ENCODE measurements at regions not wholly inside any gene's neighbourhood (a gene's known extent, or its start where the extent isn't known, plus 50 kb on each side); places are given as distances from the start of the nearest gene placed in this dataset.
"Not testable (repeated sequence)": the region's sequence is repeated elsewhere in the genome, so short reads cannot be mapped to it uniquely, and the experiment has no call there.

DNA sequence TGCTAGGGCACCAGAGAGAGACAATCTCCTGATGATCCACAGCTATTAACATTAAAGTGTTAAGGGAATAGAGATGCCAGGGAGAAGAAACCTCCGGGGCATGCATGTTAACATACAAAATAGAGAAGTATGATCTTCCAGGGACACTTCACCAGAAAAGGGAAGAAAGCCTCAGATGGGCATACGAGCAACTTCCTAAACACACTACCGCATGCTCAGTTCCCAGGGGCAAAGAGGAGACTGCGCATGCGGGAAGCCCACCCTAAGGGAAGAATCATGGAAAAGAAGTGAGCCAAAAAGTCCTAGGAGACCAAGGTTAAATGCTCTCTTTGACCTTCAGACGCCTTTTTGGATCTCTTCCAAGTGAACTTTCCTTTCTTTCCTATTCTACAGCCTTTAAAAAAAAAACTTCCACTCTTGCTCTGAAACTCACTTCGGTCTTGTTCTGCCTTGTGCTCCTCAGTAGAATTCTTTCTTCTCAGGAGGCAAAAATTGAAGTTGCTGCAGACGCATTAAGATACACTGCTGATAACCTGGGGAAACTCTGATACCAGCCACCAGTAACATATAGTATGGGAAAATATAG is 1211.3 kb downstream of the REEP3 start:
- DNase-seq (ENCODE audit: low read depth): no peak

DNA sequence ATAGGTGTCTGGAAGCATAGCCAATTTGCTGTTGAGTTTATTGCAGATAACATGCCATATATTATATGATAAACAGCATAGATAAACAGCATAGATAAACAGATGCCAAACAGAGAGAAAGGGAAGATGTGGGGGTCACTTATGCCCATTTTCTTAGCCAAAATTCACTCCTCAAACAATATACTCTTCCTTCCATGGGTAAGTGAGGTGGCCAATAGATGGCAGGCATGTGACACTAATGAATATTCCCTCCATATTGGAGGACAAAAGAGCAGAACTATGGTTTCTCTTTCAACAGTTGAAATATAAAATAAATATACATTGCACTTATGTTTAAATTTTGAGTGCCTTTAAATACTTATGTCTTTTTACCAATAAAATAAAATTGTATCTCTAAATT is 1212.8 kb downstream of the REEP3 start:
- DNase-seq (ENCODE audit: low read depth): no peak

DNA sequence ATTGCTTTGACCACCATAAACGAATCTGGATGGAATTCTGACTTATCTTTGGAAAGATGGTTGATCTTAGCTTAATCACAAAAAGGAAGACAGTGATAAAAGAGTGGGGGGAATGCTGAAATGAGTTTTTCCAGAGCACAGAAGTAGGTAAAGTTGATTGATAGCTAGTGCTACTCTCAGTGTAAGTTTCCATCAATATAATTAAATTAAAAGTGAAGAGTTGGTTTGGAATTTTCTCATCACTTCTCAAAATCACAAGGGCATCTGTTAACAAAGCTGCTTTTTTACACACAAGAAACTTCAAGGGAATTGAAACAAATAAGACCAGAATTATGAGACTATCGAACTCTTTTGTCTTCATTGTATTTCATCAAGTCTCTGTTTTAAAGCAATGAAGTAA is 1217.3 kb downstream of the REEP3 start:
- no peak for DNase-seq (ENCODE audit: low read depth)

DNA sequence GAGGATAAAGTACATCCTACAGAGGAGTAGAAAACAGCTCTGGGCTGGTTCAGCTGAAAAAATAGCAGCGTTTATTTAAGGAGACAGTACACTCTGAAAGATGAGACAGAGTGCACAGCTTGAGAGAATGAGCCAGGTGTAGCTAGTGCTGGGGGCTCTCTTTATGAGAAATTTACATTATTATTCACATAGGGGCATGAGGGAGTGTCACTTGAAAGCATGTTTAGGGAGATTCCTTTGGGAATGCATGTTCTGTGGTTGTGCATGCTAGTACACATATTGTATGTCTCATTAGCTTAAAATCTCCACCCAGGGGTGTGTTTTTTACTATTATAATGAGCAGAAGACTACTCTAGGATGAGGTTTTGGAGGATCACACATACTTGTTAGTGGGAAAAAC is 1224.4 kb downstream of the REEP3 start:
- DNase-seq (ENCODE audit: low read depth): no peak

DNA sequence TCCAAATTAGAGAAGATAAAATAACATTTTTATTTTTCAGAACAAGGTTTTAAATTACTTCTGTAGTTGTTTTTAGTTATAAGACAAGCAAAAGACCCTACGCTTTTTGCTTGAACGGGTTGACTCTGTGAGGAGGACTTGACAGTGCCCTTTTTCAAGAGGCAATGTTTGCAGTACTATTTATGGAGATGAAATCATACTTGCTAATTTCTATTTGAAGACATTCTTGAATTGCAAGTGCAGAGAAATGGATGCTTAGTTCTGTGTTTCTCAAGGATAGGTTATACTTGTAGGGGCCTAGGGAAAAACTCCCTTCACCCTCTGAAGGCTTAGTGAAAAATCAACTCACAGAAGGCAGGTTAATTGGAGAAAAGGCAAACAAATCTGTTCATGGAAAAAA is 1229.5 kb downstream of the REEP3 start:
- no peak for DNase-seq (ENCODE audit: low read depth)

DNA sequence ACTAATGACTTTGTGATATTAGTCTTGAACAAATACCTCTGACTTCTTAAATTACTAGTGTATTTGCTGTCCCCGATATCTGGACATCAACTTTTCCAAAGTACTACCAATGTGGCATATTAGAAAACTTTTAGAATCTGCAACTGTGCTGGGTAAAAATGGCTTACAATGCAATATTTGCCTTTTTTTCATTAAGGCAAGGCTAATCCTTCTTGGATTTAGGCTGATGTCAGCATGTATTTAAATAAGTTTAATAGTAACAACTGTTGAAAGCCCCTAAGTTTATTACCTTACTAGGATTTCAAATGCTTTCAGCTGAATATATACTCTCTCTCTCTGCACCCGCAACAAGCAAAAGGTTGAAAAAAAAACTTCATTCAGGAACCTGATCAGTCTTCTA is 1232.3 kb downstream of the REEP3 start:
- no peak for DNase-seq (ENCODE audit: low read depth)

DNA sequence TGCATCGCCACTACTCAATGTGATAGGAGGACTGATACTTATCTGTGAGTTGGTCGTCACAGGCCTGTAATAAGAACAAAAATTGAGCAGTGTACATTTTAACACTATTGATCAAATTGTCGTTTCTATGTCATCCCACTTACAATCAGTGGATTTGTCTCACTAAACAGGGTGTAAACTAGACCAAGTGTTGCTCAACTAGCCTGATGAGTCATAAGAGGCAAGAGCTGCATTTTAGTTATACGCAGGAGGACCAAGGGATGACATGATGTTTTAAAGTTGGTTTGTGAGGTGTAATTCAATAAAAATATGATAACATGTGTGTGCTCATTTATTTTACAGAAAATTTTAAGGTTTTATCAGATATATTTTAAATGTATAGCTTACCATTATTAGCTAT is 1239.2 kb downstream of the REEP3 start:
- no peak for DNase-seq (ENCODE audit: low read depth)

DNA sequence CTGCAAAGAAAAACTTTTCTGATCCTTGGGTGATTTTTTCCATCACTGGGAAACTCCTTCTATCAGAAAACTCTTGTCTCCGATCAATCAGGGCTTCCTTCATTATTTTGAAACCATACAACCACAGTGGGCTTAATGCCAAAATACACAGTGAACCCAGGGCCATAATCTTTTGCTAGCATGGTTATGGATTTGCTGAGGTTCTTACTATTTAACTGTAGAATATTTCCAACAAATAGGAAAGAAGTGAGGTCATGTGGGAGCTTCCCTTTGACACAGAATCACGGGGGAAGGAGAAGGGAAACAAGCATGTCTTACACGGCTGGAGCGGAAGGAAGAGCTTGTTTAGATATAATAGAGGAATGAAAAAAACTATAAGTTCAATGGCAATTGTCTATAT is 1241.7 kb downstream of the REEP3 start:
- no peak for DNase-seq (ENCODE audit: low read depth)

DNA sequence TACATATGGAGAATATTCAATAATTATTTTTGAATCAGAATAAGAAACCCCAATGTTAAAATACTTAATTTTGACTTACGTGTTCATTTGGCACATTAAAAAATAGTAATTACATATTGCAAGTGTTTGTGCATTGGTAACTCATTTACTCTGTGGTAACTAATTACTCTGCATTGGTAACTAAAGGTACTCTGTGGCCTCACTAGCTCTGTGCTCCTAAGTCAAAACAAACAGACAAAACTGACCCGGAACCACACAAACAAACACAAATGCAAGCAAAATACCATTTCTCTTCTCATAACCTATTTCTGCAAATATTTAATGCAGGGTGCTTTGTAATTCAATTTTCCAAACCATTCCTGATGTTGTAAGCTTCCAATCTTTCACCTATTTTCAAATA is 1244.3 kb downstream of the REEP3 start:
- DNase-seq (ENCODE audit: low read depth): no peak

DNA sequence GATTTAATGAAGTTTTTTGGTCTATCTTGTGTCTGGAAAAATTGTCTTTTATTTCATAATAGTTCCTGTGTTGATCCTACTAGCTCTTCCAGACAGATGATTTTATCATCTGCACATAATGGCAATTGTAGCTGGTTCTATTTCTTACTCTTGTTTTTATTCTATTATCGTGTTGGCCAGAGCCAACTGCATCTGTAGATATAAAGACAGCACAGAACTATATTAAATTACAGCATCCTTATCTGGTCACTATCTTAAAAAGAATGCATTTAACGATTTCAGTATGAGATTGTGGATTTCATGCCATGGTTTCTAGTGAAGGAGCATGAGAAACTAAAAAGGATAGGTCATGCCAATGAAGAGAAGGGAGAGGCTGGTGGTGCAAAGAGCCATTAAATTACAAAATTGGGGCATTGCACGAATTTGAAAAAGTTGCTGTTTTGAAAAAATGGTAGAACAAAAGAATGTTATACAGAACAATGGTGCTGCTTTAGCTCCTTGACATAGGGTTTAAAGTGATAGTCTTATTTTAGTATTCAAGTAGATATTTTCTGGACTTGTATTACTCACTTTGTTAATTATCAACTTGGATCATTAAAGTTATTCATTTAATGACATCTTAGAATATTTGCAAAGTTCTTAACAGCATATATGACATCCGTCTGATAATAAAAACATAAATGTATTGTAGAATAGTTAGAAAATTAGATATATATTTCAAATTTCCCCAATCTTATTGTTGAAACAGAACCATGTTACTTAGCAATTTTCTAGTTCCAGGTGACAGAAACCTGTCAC is 1250.3 kb downstream of the REEP3 start:
- DNase-seq (ENCODE audit: low read depth): no peak

DNA sequence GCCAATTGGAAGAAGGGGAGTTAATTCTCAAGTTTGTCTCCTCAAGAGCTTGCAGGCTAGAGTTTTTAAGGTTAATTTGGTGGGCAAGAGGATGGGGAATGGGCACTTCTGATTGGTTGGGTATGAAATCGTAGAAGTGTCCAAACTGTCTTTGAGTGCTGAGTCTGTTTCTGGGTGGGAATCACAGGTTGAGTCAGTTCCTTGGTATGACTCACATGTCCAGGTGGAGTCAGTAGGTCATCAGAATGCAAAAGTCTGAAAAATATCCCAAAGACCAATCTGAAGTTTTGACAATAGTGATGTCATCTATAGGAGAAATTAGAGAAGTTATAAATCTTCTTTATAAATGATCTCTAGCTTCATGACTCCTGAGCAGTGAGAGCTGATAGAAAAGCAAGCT is 1252.2 kb downstream of the REEP3 start:
- no peak for DNase-seq (ENCODE audit: low read depth)

DNA sequence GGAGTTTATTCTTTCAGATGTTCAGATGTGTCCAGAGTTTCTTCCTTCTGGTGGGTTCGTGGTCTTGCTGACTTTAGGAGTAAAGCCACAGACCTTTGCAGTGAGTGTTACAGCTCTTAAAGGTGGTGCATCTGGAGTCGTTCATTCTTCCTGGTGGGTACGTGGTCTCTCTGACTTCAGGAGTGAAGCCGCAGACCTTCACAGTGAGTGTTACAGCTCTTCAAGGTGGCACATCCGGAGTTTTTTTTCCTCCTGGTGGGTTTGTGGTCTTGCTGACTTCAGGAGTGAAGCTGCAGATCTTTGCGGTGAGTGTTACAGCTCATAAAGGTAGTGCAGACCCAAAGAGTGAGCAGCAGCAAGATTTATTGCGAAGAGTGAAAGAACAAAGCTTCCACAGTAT is 1263.2 kb downstream of the REEP3 start:
- not testable (repeated sequence) for DNase-seq (ENCODE audit: low read depth)

DNA sequence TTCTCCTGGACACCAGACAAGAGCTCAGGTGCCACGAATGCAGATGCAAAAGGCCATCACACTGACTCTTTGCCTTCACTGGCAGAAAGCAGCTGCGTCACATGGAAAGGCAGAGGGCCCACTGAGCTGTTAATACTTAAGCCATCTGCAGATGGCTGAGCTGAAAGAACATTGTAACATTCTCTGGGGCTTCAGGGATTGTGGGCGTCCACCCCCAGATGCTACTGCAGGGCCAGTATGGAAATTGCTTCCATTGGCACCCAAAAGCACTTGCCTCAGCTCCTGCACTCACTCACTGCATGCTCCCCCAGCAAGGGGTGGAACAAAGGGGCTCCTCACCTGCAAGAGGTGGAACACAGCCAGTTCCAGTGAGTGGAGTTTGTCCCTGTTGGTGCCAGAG is 1264.6 kb downstream of the REEP3 start:
- DNase-seq (ENCODE audit: low read depth): no peak

DNA sequence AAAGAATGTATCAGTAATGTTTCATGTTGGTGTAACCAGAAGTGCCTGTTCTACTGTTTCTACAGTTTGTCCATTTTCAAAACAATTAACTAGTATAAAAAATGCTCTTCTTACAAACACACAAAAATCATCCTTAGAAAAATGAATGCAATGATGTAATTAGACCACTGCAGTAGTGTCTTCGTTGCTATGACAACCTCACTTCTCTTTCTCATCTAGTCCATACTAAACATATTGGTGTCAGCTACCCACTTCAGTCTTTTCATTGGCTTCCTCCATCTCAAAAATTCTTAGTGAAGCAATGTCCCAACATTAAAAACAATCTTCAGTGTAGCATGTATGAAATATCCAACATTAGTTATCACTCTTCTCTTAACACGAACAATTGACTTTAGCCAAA is 1265.8 kb downstream of the REEP3 start:
- no peak for DNase-seq (ENCODE audit: low read depth)

DNA sequence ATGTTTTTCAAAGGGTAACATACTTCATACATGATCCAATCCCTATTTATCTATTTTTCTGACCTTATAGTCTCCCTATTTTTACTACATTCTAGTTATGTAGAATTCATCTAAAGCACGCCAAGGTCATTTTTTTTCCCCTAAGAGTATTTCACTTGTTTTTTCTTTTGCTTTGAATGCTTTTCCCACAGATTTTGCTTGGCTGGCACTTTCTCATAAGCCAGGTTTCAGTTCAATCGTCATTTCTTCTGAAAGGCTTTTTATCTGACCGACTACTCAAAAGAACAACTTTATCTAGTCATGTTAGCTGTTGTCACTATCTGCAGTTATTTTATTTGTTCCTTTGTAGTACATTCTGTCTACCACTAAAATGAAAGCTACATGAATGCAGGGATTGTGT is 1274.6 kb downstream of the REEP3 start:
- DNase-seq (ENCODE audit: low read depth): no peak

DNA sequence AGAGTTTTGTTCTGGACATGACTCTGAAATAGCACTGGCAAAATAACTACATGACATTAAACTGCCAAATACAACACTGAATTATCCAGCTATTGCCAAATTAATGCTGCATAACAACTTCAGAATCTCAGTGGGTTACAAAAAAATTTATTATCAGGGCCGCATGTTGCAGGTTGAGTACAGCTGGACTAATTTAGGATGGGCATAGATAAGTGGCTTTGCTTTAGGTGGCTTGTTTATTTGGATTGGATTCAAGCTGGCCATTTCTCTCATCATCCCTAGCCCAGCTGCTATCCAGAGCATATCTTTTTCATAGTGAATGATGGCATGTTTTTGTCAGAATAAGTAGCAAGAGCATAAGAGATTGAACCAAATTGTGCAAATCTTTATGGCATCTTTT is 1277.1 kb downstream of the REEP3 start:
- DNase-seq (ENCODE audit: low read depth): no peak

DNA sequence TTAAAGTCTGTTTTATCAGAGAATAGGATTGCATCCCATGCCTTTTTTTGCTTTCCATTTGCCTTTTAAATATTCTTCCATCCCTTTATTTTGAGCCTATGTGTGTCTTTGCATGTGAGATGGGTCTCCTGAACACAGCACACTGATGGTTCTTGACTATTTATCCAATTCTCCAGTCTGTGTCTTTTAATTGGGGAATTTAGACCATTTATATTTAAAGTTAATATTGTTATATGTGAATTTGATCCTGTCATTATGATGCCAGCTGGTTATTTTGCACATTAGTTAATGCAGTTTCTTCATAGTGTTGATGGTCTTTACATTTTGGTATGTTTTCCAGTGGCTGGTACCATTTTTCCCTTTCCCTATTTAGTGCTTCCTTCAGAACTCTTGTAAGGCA is 1287.0 kb downstream of the REEP3 start:
- DNase-seq (ENCODE audit: low read depth): not testable (repeated sequence)

DNA sequence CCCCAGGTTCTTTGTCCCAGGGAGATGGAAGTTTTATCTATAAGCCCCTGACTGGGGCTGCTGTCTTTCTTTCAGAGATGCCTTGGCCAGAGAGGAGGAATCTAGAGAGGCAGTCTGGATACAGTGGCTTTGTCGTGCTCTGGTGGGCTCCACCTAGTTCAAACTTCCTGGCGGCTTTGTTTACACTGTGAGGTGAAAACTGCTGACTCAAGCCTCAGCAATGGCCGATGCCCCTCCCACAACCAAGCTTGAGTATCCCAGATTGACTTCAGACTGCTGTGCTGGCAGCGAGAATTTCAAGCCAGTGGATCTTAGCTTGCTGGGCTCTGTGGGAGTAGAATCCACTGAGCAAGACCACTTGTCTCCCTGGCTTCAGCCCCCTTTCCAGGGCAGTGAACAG is 1288.8 kb downstream of the REEP3 start:
- not testable (repeated sequence) for DNase-seq (ENCODE audit: low read depth)

DNA sequence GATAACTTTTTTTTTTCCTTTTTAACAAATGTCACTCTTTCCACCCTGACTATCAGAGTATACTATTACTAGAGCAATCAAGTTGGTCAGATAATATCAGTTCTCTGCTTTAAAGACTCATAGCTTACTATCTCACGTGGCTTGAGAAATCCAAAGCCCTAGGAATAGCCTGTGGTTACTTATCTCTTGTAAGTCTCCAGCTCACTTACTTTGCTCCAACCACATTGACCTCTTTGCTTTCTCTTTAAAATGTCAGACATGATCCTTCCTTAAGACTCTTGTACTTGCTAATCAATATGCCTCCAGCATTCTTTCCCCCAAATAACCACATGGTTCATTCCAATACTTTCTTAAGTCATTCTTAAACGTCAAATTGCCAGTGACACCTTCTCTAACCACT is 1292.2 kb downstream of the REEP3 start:
- no peak for DNase-seq (ENCODE audit: low read depth)

DNA sequence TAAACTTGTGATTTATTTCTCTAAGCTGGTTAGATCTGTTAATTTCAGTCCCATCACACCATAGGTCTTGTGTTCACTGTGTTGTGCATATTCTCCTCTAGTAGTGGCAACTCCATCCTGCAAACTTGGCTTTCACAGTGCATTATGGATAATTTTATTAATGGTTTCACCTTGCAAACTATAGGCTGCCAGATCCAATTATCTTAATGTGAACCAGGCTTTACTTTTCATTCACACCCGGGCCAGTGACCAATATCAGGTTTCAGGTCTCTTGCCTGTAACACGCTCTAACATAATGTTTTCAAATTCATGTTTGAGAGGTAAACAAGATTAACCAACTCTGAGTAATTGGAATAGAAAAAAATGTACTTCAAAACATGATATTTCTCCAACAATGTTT is 1293.0 kb downstream of the REEP3 start:
- no peak for DNase-seq (ENCODE audit: low read depth)

DNA sequence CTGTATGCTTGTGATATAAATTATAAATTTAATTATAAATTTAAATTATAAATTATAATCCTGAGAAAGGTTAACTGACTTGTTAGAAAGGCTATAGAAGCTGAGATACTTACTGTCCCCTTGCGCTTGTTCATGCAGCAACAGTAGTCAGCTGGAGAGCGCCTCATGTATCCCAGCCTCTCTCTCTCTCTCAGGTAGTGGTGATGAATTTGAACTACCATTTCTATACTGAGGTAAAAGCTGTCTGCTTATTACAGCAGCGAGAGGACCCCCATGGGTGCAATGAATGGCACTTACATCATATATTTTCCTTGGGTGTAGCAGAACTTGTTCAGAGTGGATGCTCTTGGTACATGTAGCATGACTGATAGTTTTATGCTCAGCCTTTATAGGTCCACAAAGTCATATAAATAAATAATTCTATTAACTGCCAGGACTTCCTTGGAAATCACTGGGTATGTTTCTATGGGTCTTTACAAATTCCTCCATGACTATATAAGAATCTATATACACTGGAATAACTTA is 1308.7 kb downstream of the REEP3 start:
- no peak for DNase-seq (ENCODE audit: low read depth)

DNA sequence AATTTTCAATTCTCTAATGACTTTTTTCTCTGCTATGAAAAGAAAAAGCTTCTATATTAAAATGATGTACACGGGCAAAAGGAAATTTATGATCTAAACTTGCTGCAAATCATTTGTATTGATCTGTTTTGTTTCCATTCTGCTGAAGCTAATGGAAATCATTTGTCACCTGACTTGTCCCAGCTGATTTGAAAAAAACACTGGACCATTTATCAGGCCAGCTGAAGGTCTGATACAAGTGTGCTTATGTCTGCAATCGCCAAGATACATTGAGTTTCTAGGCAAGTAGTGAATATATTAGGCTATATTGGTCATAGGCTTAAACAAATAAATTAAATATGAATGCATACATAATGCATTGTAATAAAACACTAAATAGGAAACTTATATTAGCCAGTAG is 1309.7 kb downstream of the REEP3 start:
- no peak for DNase-seq (ENCODE audit: low read depth)

DNA sequence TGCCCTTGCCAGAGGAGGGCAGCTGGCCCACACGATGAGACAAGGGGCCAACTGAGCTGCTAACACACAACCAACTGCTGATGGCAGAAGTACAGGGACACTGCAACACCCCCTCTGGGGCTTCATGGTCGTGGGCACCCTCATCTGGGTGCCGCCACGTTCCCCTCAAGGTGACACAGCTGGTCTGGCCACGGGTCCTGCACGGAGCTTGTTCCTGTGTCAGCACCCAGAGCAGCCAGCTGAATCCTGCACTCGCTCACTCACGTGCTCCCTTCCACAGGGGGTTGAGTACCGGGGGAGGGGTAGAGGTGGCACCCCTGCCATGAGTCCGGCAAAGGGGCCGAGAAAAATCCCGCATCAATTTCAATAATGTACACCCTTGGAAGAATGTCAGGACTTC is 1319.1 kb downstream of the REEP3 start:
- no peak for DNase-seq (ENCODE audit: low read depth)

DNA sequence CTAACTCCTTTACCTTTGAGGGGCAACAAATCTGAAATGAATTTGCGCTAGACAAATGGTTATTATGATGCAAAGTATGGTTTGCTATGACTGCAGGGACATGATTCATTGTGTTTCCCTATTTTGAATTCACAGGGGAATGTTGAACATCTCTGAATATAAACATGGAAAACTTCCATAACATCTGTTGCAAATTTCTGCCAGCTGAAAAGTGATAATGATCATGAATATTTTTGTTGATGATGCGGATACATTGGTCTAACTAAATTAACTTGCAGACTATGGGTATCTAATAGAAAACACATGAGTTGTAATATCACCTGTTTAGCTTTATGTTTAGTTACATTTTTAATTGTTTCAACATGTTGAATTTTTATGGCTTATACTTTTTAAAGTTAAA is 1325.5 kb downstream of the REEP3 start:
- no peak for DNase-seq (ENCODE audit: low read depth)
